ENCODE measurements at regions not wholly inside any gene's neighbourhood (a gene's known extent, or its start where the extent isn't known, plus 50 kb on each side); places are given as distances from the start of the nearest gene placed in this dataset.
A peak's percentile ranks its signal among the peaks of the same experiment; 100 is the strongest.

DNA sequence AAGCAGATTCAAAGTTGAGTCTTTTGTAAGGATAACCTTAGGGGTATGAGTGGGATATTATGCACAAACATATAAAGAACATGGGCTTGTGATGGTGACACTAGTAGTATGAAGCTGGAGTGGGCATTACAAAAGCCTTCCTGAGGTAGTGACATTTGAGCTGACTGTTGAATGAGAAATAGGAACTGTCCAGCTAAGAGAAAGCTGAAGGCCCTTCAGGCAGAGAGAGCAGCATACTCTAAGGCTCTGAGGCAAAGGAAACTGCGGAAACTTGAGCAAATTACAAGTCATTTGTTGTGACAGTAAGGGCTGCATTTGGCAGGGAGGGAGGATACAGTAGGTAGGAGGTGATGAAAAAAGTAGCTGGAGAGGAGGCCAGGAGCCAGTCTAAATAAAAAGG lies 190.7 kb upstream of the CD96 start:
- Mint-ChIP-seq H3K9me3 (peaks cover 43% of the 10 kb centered on the region), H3K36me3 (peaks cover 12% of the 10 kb centered on the region), H3K27me3 (ENCODE audit: low read depth) (no peaks in the 10 kb centered on the region), H3K27ac (no peak overlapping the region), H3K4me3 (no peak overlapping the region), H3K4me1 (no peaks in the 10 kb centered on the region)
- no peak for DNase-seq (ENCODE audit: low spot score in 2 of 2, unreplicated experiment in 2 of 2)
- TF ChIP-seq, protein P1, sequence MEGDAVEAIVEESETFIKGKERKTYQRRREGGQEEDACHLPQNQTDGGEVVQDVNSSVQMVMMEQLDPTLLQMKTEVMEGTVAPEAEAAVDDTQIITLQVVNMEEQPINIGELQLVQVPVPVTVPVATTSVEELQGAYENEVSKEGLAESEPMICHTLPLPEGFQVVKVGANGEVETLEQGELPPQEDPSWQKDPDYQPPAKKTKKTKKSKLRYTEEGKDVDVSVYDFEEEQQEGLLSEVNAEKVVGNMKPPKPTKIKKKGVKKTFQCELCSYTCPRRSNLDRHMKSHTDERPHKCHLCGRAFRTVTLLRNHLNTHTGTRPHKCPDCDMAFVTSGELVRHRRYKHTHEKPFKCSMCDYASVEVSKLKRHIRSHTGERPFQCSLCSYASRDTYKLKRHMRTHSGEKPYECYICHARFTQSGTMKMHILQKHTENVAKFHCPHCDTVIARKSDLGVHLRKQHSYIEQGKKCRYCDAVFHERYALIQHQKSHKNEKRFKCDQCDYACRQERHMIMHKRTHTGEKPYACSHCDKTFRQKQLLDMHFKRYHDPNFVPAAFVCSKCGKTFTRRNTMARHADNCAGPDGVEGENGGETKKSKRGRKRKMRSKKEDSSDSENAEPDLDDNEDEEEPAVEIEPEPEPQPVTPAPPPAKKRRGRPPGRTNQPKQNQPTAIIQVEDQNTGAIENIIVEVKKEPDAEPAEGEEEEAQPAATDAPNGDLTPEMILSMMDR (IDR thresholded peaks at IDR 0.05; ENCODE audit: unreplicated experiment) = no peak

DNA sequence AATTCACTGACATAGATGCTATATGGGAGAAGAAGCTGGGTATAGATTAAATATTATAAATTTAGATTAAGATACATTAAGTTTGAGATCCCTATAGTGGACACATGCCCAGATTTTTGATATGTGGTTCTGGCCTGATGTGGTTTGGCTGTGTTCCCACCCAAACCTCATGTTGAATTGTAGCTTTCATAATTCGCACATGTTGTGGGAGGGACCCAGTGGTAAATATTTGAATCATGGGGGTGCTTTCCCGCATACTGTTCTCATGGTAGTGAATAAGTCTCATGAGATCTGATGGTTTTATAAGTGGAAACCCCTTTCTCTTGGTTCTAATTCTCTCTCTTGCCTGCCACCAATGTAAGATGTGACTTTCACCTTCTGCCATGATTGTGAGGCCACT lies 189.4 kb upstream of the CD96 start:
- Mint-ChIP-seq H3K36me3 (peaks cover 10% of the 10 kb centered on the region), H3K27me3 (ENCODE audit: low read depth) (no peaks in the 10 kb centered on the region), H3K9me3 (peaks cover 38% of the 10 kb centered on the region), H3K27ac (no peak overlapping the region), H3K4me3 (no peak overlapping the region), H3K4me1 (no peaks in the 10 kb centered on the region)
- no peak for DNase-seq (ENCODE audit: low spot score in 2 of 2, unreplicated experiment in 2 of 2)
- TF ChIP-seq, protein P1 (IDR thresholded peaks at IDR 0.05; ENCODE audit: unreplicated experiment) = no peak

DNA sequence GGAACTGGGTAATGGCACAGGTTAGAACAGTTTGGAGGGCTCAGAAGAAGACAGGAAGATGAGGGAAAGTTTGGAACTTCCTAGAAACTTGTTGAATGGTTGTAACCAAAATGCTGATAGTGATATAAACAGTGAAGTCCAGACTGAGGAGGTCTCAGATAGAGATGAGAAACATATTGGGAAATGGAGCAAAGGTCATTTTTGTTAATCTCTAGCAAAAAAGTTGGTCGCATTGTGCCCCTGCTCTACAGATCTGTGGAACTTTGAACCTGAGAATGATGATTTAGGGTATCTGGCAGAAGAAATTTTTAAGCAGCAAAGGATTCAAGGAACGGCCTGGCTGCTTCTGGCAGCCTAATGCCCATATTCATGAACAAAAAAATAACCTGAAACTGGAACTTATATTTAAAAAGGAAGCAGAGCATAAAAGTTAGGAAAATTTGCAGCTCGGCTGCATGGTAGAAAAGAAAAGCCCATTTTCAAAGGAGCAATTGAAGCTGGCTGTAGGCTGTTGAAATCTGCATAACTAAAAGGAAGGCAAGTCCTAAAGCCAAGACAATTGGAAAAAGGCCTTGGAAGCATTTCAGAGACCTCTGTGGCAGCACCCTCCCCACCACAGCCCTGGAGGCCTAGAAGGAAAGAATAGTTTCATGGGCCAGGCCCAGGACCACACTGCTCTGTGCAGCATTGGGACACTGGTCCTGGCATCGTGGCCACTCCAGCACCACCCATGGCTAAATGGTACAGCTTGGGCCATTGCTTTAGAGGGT lies 182.6 kb upstream of the CD96 start:
- H3K4me1 Mint-ChIP-seq = peaks cover 9% of the 10 kb centered on the region
- H3K9me3 Mint-ChIP-seq = peaks cover 30% of the 10 kb centered on the region
- no peak overlapping the region for H3K4me3 Mint-ChIP-seq
- no peak for DNase-seq (ENCODE audit: low spot score in 2 of 2, unreplicated experiment in 2 of 2)
- H3K27me3 Mint-ChIP-seq (ENCODE audit: low read depth) = no peaks in the 10 kb centered on the region
- H3K27ac Mint-ChIP-seq = no peak overlapping the region
- TF ChIP-seq, protein P1 (IDR thresholded peaks at IDR 0.05; ENCODE audit: unreplicated experiment) = no peak
- H3K36me3 Mint-ChIP-seq = peaks cover 3% of the 10 kb centered on the region

DNA sequence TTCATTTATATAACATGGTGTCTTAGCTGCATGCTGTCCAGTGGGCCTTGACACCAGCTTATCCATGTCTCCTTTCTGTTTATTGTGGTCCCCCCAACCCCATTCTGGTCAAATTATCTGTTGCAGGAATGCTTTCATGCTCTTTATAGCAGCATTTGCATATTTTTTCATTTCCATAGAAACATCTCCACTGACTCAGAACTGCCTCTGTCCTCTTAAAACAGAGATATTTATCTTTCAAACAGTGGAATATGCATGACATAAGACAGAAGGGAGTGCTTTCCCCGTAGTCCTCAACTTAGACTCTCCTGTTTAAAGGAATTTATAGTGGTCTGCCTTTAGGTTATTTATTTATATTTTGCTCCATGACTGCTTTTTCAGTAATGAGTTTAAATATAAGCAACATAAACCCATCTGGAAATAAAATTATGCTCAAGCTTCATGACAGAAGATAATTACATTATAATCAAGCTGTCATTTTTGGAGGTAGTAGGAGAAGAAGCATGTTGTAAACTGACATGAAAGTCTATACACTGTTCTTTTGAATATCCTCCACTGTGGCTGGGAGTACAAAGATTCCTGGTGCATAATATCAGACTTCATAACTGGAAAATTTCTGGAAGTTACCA lies 179.5 kb upstream of the CD96 start:
- no peak for DNase-seq (ENCODE audit: low spot score in 2 of 2, unreplicated experiment in 2 of 2)
- Mint-ChIP-seq H3K9me3 (peaks cover 12% of the 10 kb centered on the region), H3K4me1 (peaks cover 20% of the 10 kb centered on the region), H3K4me3 (no peak overlapping the region), H3K36me3 (no peaks in the 10 kb centered on the region), H3K27me3 (ENCODE audit: low read depth) (no peaks in the 10 kb centered on the region), H3K27ac (peak overlapping the region; percentile 10)
- TF ChIP-seq, protein P1 (IDR thresholded peaks at IDR 0.05; ENCODE audit: unreplicated experiment) = no peak

DNA sequence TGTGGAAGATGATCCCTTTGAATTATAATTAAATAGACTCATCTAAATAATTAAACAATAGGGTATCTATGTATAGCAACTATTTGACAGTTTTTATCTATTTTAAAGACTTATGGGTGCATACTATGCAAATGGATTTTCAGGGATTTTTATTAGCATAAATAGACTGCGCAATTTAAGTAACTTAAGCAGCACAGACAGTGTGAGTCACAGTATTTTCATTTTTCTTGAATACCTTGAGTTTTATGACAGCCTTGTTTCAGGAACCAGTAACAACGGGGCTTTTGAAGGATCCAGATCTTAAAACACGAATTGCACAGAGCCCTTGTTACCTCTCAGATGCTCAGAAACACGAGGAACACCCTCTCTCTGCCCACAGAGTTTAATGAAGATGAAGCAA lies 175.5 kb upstream of the CD96 start:
- H3K27ac Mint-ChIP-seq = no peak overlapping the region
- H3K36me3 Mint-ChIP-seq = peaks cover 2% of the 10 kb centered on the region
- H3K9me3 Mint-ChIP-seq = peaks cover 19% of the 10 kb centered on the region
- TF ChIP-seq, protein P1 (IDR thresholded peaks at IDR 0.05; ENCODE audit: unreplicated experiment) = no peak
- no peak overlapping the region for H3K4me3 Mint-ChIP-seq
- DNase-seq (ENCODE audit: low spot score in 2 of 2, unreplicated experiment in 2 of 2) = no peak
- no peaks in the 10 kb centered on the region for H3K27me3 Mint-ChIP-seq (ENCODE audit: low read depth)
- H3K4me1 Mint-ChIP-seq = peaks cover 24% of the 10 kb centered on the region

Data from mesothelial cell of epicardium (in vitro differentiated cells).